IMR-90 (cell line): ENCODE measurements at regions not wholly inside any gene's neighbourhood (a gene's known extent, or its start where the extent isn't known, plus 50 kb on each side); places are given as distances from the start of the nearest gene placed in this dataset.

Experiments
- ATAC-seq: fragments of 200-7000 bp; cut with Tn5 transposase; 2 replicates; pipeline ENCODE4 v1.9.1; 2020; ENCODE audit warnings: low read depth, mild to moderate bottlenecking, moderate library complexity
- BruUV-seq: library from RNA; stranded (reverse); fragments of 400-500 nt; replicated peaks from 2 replicates; lab custom pipeline; 2021; lab: Mats Ljungman, UMichigan
- CTCF ChIA-PET: fragments of 300-600 bp; formaldehyde crosslinking; extraction: SDS; loops from one replicate; lab custom pipeline; 2021; ENCODE audit warnings: antibody characterized with exemption; lab: Yijun Ruan, JAX
- POLR2A ChIA-PET: fragments of 300-600 bp; sonication (Branson Sonifier 250); formaldehyde crosslinking; loops from one replicate; lab custom pipeline; 2022; ENCODE audit warnings: antibody characterized with exemption; ENCODE audit not compliant: unreplicated experiment; lab: Charles Lee
- DNase-seq: peaks from one replicate; pipeline ENCODE4 v3.0.0; 2013
- H2AFZ ChIP-seq: replicated peaks from 2 replicates; pipeline ENCODE3; 2013; ENCODE audit warnings: low read length, mild to moderate bottlenecking; ENCODE audit not compliant: poor library complexity
- H2AK5ac ChIP-seq: 2 replicates; pipeline ENCODE4 v1.6.1; 2013; ENCODE audit warnings: low read depth, low read length, inconsistent platforms
- H2AK9ac ChIP-seq: replicated peaks from 2 replicates; pipeline ENCODE3; 2013; ENCODE audit warnings: mild to moderate bottlenecking, low read depth, low read length, moderate library complexity; ENCODE audit not compliant: poor library complexity
- H2BK120ac ChIP-seq: 2 replicates; pipeline ENCODE4 v1.6.1; 2013; ENCODE audit warnings: low read depth, low read length, inconsistent platforms
- H2BK15ac ChIP-seq: 3 replicates; pipeline ENCODE4 v1.6.1; 2013; ENCODE audit warnings: low read depth, low read length, inconsistent platforms
- H2BK20ac ChIP-seq: 2 replicates; pipeline ENCODE4 v1.6.1; 2013; ENCODE audit warnings: low read depth, mild to moderate bottlenecking, inconsistent platforms, low read length, moderate library complexity
- H2BK5ac ChIP-seq: 2 replicates; pipeline ENCODE4 v1.6.1; 2013; ENCODE audit warnings: mild to moderate bottlenecking, low read depth, low read length, inconsistent platforms; ENCODE audit not compliant: poor library complexity, severe bottlenecking
- H3K14ac ChIP-seq: replicated peaks from 2 replicates; pipeline ENCODE4 v1.6.1; 2013; ENCODE audit warnings: low read depth, low read length, inconsistent platforms
- H3K18ac ChIP-seq: 2 replicates; pipeline ENCODE4 v1.6.1; 2013; ENCODE audit warnings: low read depth, low read length, control low read depth
- H3K23ac ChIP-seq: 2 replicates; pipeline ENCODE4 v1.6.1; 2013; ENCODE audit warnings: low read depth, low read length, inconsistent platforms
- H3K27ac ChIP-seq: 2 replicates; pipeline ENCODE4 v1.5.1; 2013; ENCODE audit warnings: mild to moderate bottlenecking, control low read depth, low read length; ENCODE audit not compliant: insufficient read depth
- H3K27me3 ChIP-seq: 2 replicates; pipeline ENCODE4 v1.6.1; 2013; ENCODE audit warnings: low read length; ENCODE audit not compliant: control insufficient read depth, insufficient read depth
- H3K36me3 ChIP-seq: 2 replicates; pipeline ENCODE4 v1.6.1; 2013; ENCODE audit warnings: low read length, mixed read lengths; ENCODE audit not compliant: control insufficient read depth, insufficient read depth
- H3K4ac ChIP-seq: 2 replicates; pipeline ENCODE4 v1.6.1; 2013; ENCODE audit warnings: low read depth, low read length, inconsistent platforms
- H3K4me1 ChIP-seq: 2 replicates; pipeline ENCODE4 v1.6.1; 2013; ENCODE audit warnings: low read length, mixed read lengths; ENCODE audit not compliant: control insufficient read depth, insufficient read depth
- H3K4me2 ChIP-seq: 2 replicates; pipeline ENCODE4 v1.6.1; 2013; ENCODE audit warnings: low read depth, mild to moderate bottlenecking, control low read depth, low read length, moderate library complexity
- H3K4me3 ChIP-seq: 2 replicates; pipeline ENCODE4 v1.5.1; 2013; ENCODE audit warnings: low read depth, mild to moderate bottlenecking, control low read depth, low read length, moderate library complexity; ENCODE audit not compliant: insufficient read depth
- H3K56ac ChIP-seq: 2 replicates; pipeline ENCODE4 v1.6.1; 2013; ENCODE audit warnings: low read length, inconsistent platforms; ENCODE audit not compliant: insufficient read depth; ENCODE audit errors: extremely low read depth
- H3K79me1 ChIP-seq, 2 experiments: 2 replicates each; pipeline ENCODE4 v1.6.1; 2013; ENCODE audit warnings: low read length in 2 of 2, inconsistent platforms in 1 of 2, low read depth in 1 of 2
- H3K9ac ChIP-seq: 2 replicates; pipeline ENCODE4 v1.6.1; 2013; ENCODE audit warnings: low read depth, low read length, control low read depth
- H3K9me1 ChIP-seq: 2 replicates; pipeline ENCODE4 v1.6.1; 2013; ENCODE audit warnings: low read length, inconsistent platforms; ENCODE audit not compliant: insufficient read depth
- H3K9me3 ChIP-seq: 2 replicates; pipeline ENCODE4 v1.6.1; 2013; ENCODE audit warnings: low read length; ENCODE audit not compliant: control insufficient read depth, insufficient read depth
- H4K20me1 ChIP-seq: 2 replicates; pipeline ENCODE4 v1.6.1; 2013; ENCODE audit warnings: low read length, inconsistent platforms; ENCODE audit not compliant: insufficient read depth
- H4K5ac ChIP-seq: 2 replicates; pipeline ENCODE4 v1.6.1; 2013; ENCODE audit warnings: mild to moderate bottlenecking, low read depth, low read length, control low read depth
- H4K8ac ChIP-seq, 2 experiments: 2 replicates each; pipeline ENCODE4 v1.6.1; 2013; ENCODE audit warnings: low read depth in 2 of 2, low read length in 2 of 2, control low read depth in 1 of 2, inconsistent platforms in 1 of 2
- H4K91ac ChIP-seq: 2 replicates; pipeline ENCODE4 v1.6.1; 2013; ENCODE audit warnings: low read depth, low read length, inconsistent platforms; ENCODE audit not compliant: insufficient read depth
- BHLHE40 ChIP-seq: fragments of 150-350 bp; IDR thresholded peaks from 2 replicates; pipeline ENCODE4 v1.6.1; 2016; ENCODE audit warnings: mild to moderate bottlenecking, low read depth, low read length
- CHD1 ChIP-seq: IDR thresholded peaks from 2 replicates; pipeline ENCODE4 v1.6.1; 2012; ENCODE audit warnings: low read depth, low read length, improper control_type of control experiment
- CTCF ChIP-seq: conservative IDR thresholded peaks from 2 replicates; pipeline ENCODE4 v1.5.1; 2012; ENCODE audit warnings: mild to moderate bottlenecking, low read depth, low read length, improper control_type of control experiment
- MAFK ChIP-seq: IDR thresholded peaks from 2 replicates; pipeline ENCODE4 v1.6.1; 2012; ENCODE audit warnings: low read depth, low read length, improper control_type of control experiment
- WGBS, 2 experiments: methylation state at CpG; one replicate each; pipeline versions ENCODE4 v1.1.5 to v1.1.7; 2013; ENCODE audit warnings: missing lambda C conversion rate in 2 of 2; ENCODE audit not compliant: insufficient read length in 1 of 2; ENCODE audit errors: extremely low coverage in 2 of 2; 5-methylcytosine and 5-hydroxymethylcytosine counted together
- dilution Hi-C: fragments of 300-500 bp; cut with HindIII; formaldehyde crosslinking; loops from one replicate; pipeline ENCODE4 v1.14.3; 2018; ENCODE audit warnings: low sequenced_read_pairs; ENCODE audit not compliant: unreplicated experiment
- in situ Hi-C: fragments of 300-500 bp; cut with MboI; formaldehyde crosslinking; loops from 3 replicates; pipeline ENCODE4 v1.14.3; 2019; ENCODE audit warnings: low sequenced_read_pairs, inconsistent platforms, mixed read lengths
- intact Hi-C: fragments of 100-400 bp; cut with micrococcal nuclease; formaldehyde crosslinking; loops from 2 replicates; pipeline ENCODE4 v1.10.0; 2022

DNA sequence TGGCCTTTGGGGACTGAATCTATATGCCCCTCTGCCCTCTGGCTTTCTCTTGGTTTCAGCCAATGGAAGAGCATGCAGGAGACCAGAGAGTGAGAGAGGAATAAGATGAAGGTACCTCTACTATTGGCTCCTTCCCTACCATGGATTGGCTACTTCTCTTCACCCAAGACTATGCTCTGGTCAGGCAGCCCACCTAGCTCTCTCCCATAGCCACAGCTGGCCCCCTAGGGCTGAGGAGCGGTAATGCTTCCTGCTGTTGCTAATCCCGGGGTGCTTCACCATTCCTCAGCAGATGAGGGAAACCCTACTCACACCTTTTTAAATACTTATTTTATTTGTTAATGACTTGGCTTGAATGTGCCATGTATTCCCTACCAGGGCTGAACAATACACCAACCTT is 142.4 kb downstream of the MREG start:
- Histone ChIP-seq H2BK20ac (peak overlapping the region; percentile 85), H2AFZ (peak overlapping the region; percentile 5), H3K27ac (no peak overlapping the region), H4K5ac (no peak overlapping the region; the same call in 1 of the 2 replicates), H2BK15ac (0 out of 3 replicates have a peak overlapping the region, but pooled peaks have one; percentile 86), H3K79me1 (no peaks in the 10 kb centered on the region), H3K4me1 (peaks cover 6% of the 10 kb centered on the region), H3K4me3 (no peak overlapping the region), H2AK9ac (no peak overlapping the region), H4K91ac (peak overlapping the region; percentile 52; the same call in 1 of the 2 replicates), H3K4ac (peak overlapping the region; percentile 76), H3K4me2 (no peak overlapping the region), H3K18ac (no peak overlapping the region), H3K56ac (no peak overlapping the region), H3K9ac (no peak overlapping the region), H3K36me3 (no peaks in the 10 kb centered on the region), H3K9me3 (no peaks in the 10 kb centered on the region), H3K14ac (0 out of 2 replicates have a peak overlapping the region, but pooled peaks have one; percentile 74), H3K9me1 (0 out of 2 replicates have a peak, but pooled peaks cover 3% of the 10 kb centered on the region), H4K8ac (no peak overlapping the region), H3K27me3 (no peaks in the 10 kb centered on the region), H2BK5ac (no peak overlapping the region), H3K23ac (no peak overlapping the region), H2BK120ac (peak overlapping the region; percentile 75), H4K20me1 (no peaks in the 10 kb centered on the region), H2AK5ac (0 out of 2 replicates have a peak overlapping the region, but pooled peaks have one; percentile 56)
- ATAC-seq (no peak), DNase-seq (no peak)
- TF ChIP-seq MAFK (no peak), BHLHE40 (no peak), CHD1 (no peak), CTCF (0 out of 2 replicates have a peak, but pooled peaks have one; percentile 14)
- intact Hi-C loops: no loop called here
- dilution Hi-C loops: no loop called here
- in situ Hi-C loops: no loop called here
- ChIA-PET CTCF (interaction anchor here (0.6 to 0.7 kb wide), 2 partner anchors 23 to 119 kb away, joined by 3 to 4 read pairs; no protein-coding TSS in a partner anchor), POLR2A (no interaction called here)
- WGBS, 2 experiments: no CpG with 5 or more reads among the region's 2 CpGs
- no TSS peak for BruUV-seq
